GM18951 (cell line): ENCODE measurements at regions not wholly inside any gene's neighbourhood (a gene's known extent, or its start where the extent isn't known, plus 50 kb on each side); places are given as distances from the start of the nearest gene placed in this dataset.

ENCODE experiments used
- POLR2A ChIP-seq: IDR thresholded peaks from 4 replicates; pipeline ENCODE4 v1.6.1; 2011; ENCODE audit warnings: mild to moderate bottlenecking; ENCODE audit not compliant: insufficient read length, insufficient read depth; ENCODE audit errors: extremely low read depth
- in situ Hi-C: fragments of 300-500 bp; cut with MboI; formaldehyde crosslinking; loops from one replicate; pipeline ENCODE4 v1.12.0; 2022; ENCODE audit warnings: low sequenced_read_pairs, mixed read lengths, inconsistent platforms; ENCODE audit not compliant: unreplicated experiment

GRCh38 chr6:97689078-97689754, 406.2 kb upstream of the MMS22L start:
- no peak for TF ChIP-seq POLR2A
- in situ Hi-C loops = no loop called here

- in situ Hi-C loops = no loop called here
- TF ChIP-seq POLR2A = no peak
These were observed 414.4 kb upstream of the MMS22L start for GRCh38 chr6:97697456-97697855.

DNA sequence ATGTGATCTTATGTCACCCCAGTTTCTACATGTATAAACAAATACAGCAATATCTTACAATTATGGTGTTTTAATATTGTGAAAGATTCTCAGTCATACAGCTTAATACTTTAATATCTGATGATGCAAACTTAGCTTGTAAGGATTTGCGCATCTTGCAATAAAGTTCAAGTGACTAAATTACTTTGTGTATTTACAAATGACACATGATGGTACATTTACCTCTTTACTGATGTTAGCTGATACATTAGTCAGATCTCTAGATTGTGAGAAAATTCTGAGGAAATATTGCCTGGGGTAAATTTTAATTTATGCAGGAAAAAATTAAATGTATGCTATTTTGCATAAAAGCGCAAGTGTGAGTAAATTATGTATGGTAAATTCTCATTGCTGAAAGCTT, 418.8 kb upstream of the MMS22L start:
- in situ Hi-C loops = no loop called here
- TF ChIP-seq POLR2A = no peak

DNA sequence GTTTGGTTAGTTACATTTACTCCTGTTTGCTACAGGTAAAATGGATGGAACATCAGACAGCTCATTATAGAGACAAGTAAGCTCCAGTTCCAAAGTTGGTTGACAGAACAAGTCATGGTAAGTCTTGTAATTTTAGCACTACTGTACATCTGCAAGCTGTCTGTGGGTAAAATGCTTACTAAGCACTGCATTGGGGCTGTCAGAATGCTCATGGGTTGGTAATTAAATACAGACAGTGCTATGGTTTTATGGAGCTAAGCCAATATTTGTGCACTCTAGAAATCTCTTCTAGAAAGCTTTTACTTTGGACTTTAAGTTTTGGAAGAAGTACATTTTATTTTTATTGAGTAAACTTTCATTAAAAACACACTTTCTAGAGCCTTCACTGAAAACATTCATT, 419.2 kb upstream of the MMS22L start:
- in situ Hi-C loops = no loop called here
- TF ChIP-seq POLR2A = no peak

GRCh38 chr6:97703661-97704060, 420.6 kb upstream of the MMS22L start:
- in situ Hi-C loops = no loop called here
- TF ChIP-seq POLR2A = no peak

DNA sequence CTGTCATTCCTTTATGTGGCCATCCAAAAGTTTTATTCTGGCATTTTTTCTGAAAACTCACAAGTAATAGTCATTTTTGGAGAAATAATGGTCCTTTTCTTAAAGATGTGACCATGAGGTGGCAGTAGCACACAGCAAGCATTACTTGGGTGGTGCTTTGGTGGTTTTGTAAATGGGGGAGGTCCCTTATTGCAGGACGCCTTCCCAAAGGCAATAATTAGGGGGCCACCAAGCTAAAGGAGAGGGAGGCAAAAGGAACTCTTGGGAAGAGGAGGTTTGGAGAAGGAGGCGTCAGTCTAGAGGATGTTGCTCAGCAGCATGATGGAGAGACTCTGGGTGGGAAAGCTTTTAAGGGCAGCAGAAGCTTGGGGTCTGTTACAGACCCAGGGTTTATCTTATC, 422.6 kb upstream of the MMS22L start:
- in situ Hi-C loops = no loop called here
- TF ChIP-seq POLR2A = no peak

DNA sequence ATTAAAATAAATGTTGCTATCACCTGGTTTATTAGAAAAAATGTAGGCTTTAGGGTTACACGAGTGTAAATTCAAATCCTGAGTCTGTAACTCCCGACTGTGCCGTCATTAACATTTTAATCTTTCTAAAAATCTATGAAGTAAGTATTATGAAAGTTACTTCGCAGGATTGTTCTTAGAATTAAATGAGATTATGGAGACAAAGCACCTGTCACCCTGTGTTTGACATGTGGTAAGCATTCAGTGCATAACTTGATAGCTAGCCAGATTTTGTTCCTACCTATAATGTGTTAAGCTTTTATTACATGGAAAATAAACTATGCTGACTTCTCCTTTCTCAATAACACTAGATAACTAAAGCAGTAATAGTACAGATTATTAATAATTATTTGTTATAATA, 429.7 kb upstream of the MMS22L start:
- no peak for TF ChIP-seq POLR2A
- in situ Hi-C loops = no loop called here

GRCh38 chr6:97714772-97715171, 431.8 kb upstream of the MMS22L start:
- in situ Hi-C loops = no loop called here
- no peak for TF ChIP-seq POLR2A

- in situ Hi-C loops = no loop called here
- no peak for TF ChIP-seq POLR2A
These were observed 434.1 kb upstream of the MMS22L start for GRCh38 chr6:97717086-97717485.

DNA sequence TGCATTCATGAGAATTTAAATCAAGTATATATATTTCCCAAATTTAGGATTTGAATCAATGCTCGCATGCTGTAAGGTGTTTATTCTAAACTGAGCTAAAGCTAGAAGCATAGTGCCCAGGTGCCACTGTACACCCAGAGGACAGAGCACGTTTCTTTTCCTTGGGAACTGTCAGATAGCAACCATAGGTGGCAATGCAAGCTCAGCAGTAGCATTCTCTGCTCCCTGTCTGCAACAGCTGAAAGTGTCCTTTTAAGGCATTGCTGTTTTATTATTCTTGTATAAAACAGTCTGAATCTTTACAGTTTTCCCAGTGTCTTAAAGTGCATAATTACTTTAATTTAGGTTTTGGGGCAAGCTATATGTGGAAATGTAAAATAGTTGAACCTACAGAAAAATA, 443.4 kb upstream of the MMS22L start:
- in situ Hi-C loops = no loop called here
- TF ChIP-seq POLR2A = no peak

DNA sequence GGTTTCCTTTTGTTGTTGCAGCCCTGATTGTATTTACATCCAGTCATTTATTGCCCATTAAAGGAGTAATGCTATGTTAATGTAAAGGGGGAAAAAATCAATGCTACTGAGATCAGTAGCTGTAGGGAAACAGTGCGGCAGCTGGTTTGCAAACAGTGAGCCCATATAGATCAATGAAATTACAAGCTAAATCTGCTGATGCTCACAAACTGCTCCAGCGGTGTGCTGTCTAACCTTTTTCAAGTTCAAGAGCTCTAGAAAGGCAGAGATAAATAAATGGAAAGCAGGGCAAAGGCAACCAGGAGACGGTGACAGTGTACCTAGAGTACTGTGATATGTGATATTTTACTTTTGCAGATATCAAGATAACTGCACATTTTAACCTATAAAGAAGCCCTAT, 449.0 kb upstream of the MMS22L start:
- in situ Hi-C loops = no loop called here

DNA sequence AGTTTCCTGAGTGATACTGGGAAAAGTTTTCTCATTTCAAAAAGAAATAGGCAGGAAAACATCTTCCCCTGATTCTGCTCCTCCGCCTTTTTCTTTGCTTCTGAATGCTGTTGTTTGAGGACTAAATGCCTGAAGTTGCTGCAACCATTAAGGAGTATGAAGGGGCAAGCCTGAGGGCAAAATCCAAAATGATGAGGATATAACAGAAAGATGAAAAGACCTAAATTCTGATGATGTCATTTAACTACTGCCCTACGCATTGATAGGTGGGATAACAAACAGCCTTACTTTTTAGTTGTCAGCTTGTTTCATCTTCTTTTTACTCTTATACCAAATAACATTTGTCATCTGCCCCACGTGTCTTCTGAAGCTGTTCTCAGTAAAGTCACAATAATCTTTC, 474.6 kb upstream of the MMS22L start:
- TF ChIP-seq POLR2A = no peak
- in situ Hi-C loops = no loop called here

More for the DNA sequence above, 449.0 kb upstream of the MMS22L start:
- TF ChIP-seq POLR2A = no peak

- in situ Hi-C loops = no loop called here
- TF ChIP-seq POLR2A = no peak
These were observed 482.4 kb upstream of the MMS22L start for GRCh38 chr6:97765461-97765860.

DNA sequence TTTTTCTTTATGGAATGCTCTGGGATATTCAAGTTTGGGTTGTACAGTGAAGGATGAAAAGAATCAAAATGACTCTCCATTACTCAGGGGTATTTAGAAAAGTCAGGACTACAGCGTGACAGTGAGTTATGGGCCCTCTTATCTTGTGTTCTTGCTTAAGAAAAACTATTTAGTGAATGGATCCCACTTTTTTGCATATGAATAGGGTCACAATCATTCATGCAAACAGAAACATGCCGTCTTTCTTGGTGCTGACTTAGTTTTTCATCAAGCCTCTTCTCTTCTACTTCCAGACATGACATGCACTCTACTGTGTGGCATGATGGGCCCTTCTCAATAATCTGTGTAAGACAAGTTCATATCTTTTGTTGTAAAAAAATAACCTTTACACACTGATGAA, 488.4 kb upstream of the MMS22L start:
- TF ChIP-seq POLR2A = no peak
- in situ Hi-C loops = no loop called here

GRCh38 chr6:97775012-97775411, 492.0 kb upstream of the MMS22L start:
- no peak for TF ChIP-seq POLR2A
- in situ Hi-C loops = no loop called here
